HuH-7.5 (cell line): ENCODE measurements at regions not wholly inside any gene's neighbourhood (a gene's known extent, or its start where the extent isn't known, plus 50 kb on each side); places are given as distances from the start of the nearest gene placed in this dataset.
A peak's percentile ranks its signal among the peaks of the same experiment; 100 is the strongest.
"Not testable (repeated sequence)": the region's sequence is repeated elsewhere in the genome, so short reads cannot be mapped to it uniquely, and the experiment has no call there.

Experiments
- DNase-seq: peaks from one replicate; pipeline ENCODE4 v3.0.0; 2011; ENCODE audit warnings: low spot score

GRCh38 chr18:21928925-21929324 lies 188.3 kb downstream of the MIB1 start:
- no peak for DNase-seq

DNA sequence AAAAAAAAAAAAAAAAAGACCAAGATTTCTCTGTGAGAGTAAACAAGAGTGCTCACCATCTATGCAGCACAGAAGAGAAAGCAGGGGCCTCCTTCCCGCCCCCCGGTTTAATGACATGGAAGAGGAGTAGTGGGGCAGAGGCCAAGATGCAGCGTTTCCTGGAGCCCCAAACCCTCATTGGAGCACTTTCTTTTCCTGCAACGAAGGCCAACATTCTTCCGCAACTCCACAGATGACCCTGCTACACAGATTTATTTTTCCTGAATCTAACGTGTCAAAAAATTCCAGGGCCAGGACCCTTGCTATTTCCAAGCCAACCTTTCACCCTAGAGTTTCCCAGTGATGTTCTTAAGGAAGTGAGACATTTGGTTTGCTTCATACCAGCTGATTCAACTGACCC lies 189.6 kb downstream of the MIB1 start:
- no peak for DNase-seq

GRCh38 chr18:21933931-21934765 lies 193.6 kb downstream of the MIB1 start:
- no peak for DNase-seq

DNA sequence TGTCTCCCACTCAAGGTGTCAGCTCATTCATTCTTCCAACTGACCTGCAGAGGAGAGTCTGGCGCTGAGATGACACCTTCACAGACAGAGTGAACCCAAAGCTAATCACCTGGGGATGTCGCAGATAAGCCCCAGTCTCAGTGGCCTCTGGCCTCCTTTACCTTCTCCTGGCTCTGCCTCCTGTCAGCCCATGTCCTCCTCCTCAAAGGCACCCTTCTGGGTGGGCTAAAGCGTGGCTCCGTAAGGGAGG lies 194.1 kb downstream of the MIB1 start:
- no peak for DNase-seq

- no peak for DNase-seq
These were observed 202.9 kb downstream of the MIB1 start for GRCh38 chr18:21943456-21943855.

DNA sequence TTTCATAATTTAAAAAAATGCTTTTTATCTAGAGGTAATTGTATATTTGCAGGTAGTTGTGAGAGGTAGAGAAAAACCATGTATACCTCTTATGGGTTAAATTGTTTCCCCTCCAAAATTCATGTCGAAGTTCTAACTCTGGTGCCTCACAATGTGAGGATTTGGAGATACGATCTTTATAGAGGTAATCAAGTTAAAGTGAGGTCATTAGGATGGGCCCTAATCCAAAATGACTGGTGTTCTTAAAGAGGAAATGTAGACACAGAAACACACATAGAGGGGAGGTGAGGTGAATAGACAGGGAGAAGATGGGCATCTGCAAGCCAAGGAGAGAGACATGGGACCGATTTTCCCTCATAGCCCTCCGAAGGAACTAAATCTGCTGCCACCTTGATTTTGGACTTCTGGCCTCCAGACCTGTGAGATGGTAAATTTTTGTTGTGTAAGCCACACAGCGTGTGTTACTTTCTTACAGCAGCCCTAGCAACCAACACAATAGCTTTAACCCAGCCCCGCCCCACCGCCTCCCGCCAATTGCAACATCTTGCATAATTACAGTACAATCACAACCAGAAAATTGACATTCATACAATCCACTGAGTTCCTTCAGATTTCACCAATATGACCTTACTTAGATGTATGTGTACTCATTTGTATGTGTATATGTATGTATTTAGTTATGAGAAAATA lies 208.9 kb downstream of the MIB1 start:
- DNase-seq: no peak

- peak; percentile 47 for DNase-seq
These were observed 213.4 kb upstream of the GATA6 start for GRCh38 chr18:21955757-21956652.

- DNase-seq: no peak
These were observed 211.1 kb upstream of the GATA6 start for GRCh38 chr18:21958263-21958662.

- DNase-seq: no peak
These were observed 210.5 kb upstream of the GATA6 start for GRCh38 chr18:21958707-21959450.

DNA sequence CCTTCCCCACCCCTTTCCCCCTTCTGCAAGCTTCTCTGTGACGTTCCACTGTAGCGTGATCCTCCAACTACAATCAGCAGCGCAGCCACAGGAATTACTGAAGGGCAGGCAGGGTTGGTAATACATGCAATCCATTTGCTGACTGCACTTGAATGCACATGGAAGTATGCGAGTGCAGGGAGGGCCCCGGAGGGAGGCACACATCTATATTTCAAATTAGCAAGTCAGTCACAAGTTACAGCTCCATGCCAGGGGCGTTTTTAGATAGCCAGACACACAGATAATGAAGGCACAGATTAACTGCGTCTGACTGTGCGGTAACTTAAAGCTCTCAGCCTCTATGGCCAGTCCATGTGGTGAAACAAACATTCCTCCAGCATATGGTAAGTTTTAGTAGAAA lies 209.2 kb upstream of the GATA6 start:
- no peak for DNase-seq

DNA sequence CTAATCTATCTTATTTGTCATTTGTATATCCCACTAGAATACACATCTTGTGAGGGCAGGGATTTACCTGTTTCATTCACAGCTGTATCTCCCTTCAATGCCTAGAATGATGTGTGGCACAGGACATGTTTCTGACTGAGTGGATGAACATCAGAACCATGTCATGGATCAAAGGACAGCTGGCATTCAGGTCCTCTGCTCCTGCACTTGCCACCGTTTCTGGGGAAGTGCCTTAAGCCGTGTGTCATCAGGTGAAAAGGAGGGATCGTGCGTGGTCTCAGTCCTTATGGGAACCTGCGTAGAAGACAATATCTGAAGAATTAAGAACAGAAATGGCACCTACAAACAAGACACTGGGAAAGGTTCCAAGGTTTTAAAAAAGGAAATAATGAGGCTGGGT lies 206.1 kb upstream of the GATA6 start:
- no peak for DNase-seq

DNA sequence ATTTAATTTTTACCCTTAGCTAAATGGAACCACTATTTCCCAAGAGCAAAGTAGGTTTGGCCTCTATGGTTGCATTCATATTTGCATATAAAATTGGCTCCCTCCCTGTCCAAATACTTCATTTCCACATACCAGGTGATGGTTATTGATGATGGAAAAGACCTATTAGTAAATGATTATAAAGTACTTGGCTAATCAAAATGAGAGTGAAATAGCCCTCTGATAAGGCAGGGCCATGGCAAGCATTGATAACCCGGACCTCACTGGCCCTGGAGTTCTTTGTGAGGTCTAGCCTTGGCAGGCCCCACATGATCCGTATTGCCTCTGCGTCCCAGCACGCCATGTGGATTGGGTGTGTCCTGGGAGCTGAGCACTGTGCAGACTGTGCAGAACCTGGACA lies 201.1 kb upstream of the GATA6 start:
- DNase-seq: no peak

- no peak for DNase-seq
These were observed 197.1 kb upstream of the GATA6 start for GRCh38 chr18:21972281-21972680.

- DNase-seq: not testable (repeated sequence)
These were observed 193.4 kb upstream of the GATA6 start for GRCh38 chr18:21975954-21976353.

DNA sequence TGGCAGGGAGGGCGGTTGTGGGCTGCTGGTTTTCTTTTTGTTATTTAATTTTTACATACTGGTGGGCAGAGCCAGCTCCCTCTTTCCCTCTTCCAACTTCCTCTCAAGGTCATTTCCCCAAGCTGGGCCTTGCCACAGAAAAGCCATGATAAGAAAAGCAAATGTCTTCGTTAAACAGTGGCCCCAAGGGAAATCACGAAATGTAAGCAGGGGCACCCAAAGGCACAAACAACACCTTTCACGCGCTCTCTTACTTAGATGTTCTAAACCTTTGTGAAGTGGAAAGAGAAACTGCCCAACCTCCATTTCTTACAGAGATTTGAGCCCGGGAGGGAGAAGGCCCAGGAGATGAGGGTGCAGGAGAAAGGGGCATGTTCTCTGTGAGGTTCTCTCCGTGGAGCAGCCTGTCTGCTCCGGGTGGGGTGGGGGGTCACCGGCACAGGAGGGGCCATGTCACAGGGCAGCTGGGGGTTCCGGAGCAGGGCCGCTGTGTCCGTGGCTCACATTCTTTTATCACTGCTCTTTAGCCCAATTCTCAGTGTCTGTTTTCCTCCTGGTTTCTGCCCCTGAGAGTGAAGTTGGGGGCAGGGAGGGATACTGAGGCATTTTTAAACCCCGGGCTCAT lies 190.7 kb upstream of the GATA6 start:
- DNase-seq: no peak

- no peak for DNase-seq
These were observed 190.2 kb upstream of the GATA6 start for GRCh38 chr18:21979171-21979560.

DNA sequence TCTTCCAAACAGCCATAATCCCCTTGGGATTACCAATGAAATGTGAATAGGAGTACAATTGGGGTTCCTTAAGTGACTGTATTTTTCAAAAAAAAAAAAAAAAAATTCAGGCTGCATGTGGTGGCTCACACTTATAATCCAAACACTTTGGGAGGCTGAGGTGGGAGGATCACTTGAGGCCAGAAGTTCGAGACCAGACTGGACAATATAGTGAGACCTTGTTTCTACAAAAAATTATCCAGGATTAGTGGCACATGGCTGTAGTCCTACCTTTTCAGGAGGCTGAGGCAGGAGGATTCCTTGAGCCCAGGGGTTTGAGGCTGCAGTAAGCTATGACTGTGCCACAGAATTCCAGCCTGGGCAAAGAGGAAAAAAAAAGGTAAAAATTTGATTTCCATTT lies 189.6 kb upstream of the GATA6 start:
- no peak for DNase-seq

DNA sequence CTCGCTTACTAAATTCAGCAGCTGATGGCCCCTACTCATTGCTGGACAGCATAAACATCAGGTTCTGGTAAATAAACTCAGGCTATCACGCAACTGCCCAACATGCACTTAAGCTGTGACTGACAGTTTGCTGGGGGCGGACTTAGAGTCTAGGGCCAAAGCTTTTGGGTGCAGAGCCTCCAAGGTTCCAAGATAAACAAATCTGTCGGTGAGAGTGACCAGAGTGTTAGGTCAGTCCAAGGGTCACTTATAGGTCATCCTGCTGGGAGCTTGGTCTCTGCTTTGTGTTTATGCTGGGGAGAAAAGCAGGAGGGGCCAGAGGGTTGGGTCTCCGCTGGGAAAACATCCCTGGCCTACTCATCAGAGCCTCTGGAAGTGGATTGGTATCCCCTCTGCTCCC lies 188.6 kb upstream of the GATA6 start:
- DNase-seq: peak; percentile 48

DNA sequence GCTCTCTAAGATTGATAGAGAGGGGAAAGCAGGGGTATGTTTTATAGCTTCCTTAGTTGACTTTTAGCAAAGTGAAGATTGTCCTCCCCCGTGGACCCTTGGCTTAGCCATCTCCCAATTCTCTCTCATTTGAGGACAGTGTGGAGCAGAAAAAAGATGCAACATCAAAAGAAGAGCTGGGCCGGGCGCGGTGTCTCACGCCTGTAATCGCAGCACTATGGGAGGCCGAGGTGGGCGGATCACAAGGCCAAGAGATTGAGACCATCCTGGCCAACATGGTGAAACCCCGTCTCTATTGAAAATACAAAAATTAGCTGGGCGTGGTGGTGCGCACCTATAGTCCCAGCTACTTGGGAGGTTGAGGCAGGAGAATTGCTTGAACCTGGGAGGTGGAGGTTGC lies 187.9 kb upstream of the GATA6 start:
- not testable (repeated sequence) for DNase-seq

DNA sequence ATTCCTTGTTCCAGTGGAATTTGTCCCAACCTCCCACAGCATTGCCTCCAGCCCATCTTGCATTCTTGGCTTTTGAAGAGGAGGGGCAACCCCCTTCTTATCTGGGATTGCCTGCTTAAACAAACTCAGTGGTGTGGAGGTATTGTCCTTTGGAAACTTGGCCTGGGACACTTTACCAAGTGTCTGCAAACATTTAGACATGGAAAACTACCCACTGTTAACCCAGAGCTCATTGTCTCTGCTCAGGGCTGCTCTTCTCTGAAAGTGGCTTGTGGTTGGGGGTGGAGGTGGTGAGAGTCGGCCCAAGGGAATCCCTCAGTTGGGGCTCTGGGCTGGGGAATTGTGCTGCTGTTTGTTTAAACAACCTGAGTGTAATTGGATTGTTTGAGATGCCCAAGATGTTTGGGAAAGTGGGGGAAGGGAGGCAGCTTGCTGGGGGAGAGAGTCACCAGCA lies 178.3 kb upstream of the GATA6 start:
- no peak for DNase-seq

GRCh38 chr18:21991886-21992285 lies 177.5 kb upstream of the GATA6 start:
- no peak for DNase-seq

DNA sequence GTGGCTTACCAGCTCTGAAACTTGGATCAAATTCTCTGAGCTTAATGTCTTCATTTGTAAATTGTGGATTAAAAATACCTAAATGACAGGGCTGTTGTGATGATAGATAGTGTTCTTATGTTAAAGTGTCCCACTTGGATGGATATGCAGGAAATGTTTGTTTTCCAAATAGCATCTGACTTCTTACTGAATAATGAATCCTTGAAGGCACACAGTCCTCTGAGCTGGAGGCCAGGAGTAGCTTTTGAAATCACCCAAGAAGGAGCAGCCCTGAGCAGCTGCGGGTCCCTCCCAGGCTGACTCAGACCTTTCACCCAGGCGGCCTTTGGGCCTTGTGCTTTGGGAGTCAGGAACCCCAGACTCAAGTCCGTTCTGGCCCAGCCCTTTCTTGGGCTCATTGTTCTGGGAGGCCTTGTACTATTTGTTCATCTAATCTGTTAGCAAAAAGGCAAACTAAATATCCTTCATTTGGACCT lies 173.0 kb upstream of the GATA6 start:
- no peak for DNase-seq
